ENCODE measurements at regions not wholly inside any gene's neighbourhood (a gene's known extent, or its start where the extent isn't known, plus 50 kb on each side); places are given as distances from the start of the nearest gene placed in this dataset.

GRCh38 chr16:6970171-6970857, 362.3 kb upstream of the RBFOX1 start:
- H2BK15ac ChIP-seq (ENCODE audit: low read depth, low read length), result no peak overlapping the region
- H3K27ac ChIP-seq (ENCODE audit: insufficient read depth, low read length), result no peak overlapping the region
- no peak overlapping the region for H2AK9ac ChIP-seq (replicated peaks; ENCODE audit: low read depth, low read length, poor library complexity)
- no peaks in the 10 kb centered on the region for H3K27me3 ChIP-seq (ENCODE audit: control insufficient read depth, insufficient read depth, low read length)
- H3K14ac ChIP-seq (replicated peaks; ENCODE audit: low read depth, low read length), result no peak overlapping the region
- H3K9ac ChIP-seq (ENCODE audit: low read depth, low read length), result no peak overlapping the region
- H2AFZ ChIP-seq (replicated peaks; ENCODE audit: low read length, poor library complexity), result no peak overlapping the region
- no peak overlapping the region for H4K5ac ChIP-seq (ENCODE audit: low read depth, low read length)
- dilution Hi-C loops (cut with HindIII; ENCODE audit: low sequenced_read_pairs, unreplicated experiment), result no loop called here
- no peaks in the 10 kb centered on the region for H4K20me1 ChIP-seq (ENCODE audit: insufficient read depth, low read length)
- no peaks in the 10 kb centered on the region for H3K36me3 ChIP-seq (ENCODE audit: control insufficient read depth, insufficient read depth, low read length)
- H3K9me1 ChIP-seq (ENCODE audit: insufficient read depth, low read length), result no peaks in the 10 kb centered on the region
- no peaks in the 10 kb centered on the region for H3K79me1 ChIP-seq (ENCODE audit: low read depth in 1 of 2, low read length in 2 of 2)
- H4K8ac ChIP-seq (ENCODE audit: low read depth in 2 of 2, low read length in 2 of 2), result no peak overlapping the region
- no peak overlapping the region for H3K4me3 ChIP-seq (ENCODE audit: insufficient read depth, low read depth, low read length)
- H2BK5ac ChIP-seq (ENCODE audit: low read depth, low read length, poor library complexity, severe bottlenecking), result no peak overlapping the region
- 80% methylated on average over 1 of the region's 3 CpGs; no CpG with 5 or more reads in 1 of the 2 experiments for WGBS, 2 experiments (ENCODE audit: extremely low coverage in 2 of 2, insufficient read length in 1 of 2)
- no peak overlapping the region for H2BK20ac ChIP-seq (ENCODE audit: low read depth, low read length)
- H3K4ac ChIP-seq (ENCODE audit: low read depth, low read length), result no peak overlapping the region
- H3K9me3 ChIP-seq (ENCODE audit: control insufficient read depth, insufficient read depth, low read length), result peaks cover 20% of the 10 kb centered on the region
- no peak overlapping the region for H3K56ac ChIP-seq (ENCODE audit: extremely low read depth, insufficient read depth, low read length)
- BruUV-seq (replicated peaks), result no TSS peak
- H3K4me2 ChIP-seq (ENCODE audit: low read depth, low read length), result no peak overlapping the region
- CTCF ChIA-PET, result no interaction called here
- H2AK5ac ChIP-seq (ENCODE audit: low read depth, low read length), result no peak overlapping the region
- H3K18ac ChIP-seq (ENCODE audit: low read depth, low read length), result no peak overlapping the region
- POLR2A ChIA-PET (ENCODE audit: unreplicated experiment), result no interaction called here
- TF ChIP-seq ELK1 (IDR thresholded peaks at IDR 0.05; ENCODE audit: borderline replicate concordance, low read depth, low read length), result no peak
- no peak for TF ChIP-seq RFX5 (IDR thresholded peaks at IDR 0.05; ENCODE audit: low read depth, low read length)
- TF ChIP-seq MAZ (IDR thresholded peaks at IDR 0.05; ENCODE audit: borderline replicate concordance, low read depth, low read length), result no peak
- no peak for TF ChIP-seq USF2 (IDR thresholded peaks at IDR 0.05; ENCODE audit: low read depth, low read length)
- TF ChIP-seq CHD1 (IDR thresholded peaks at IDR 0.05; ENCODE audit: low read depth, low read length), result no peak
- no peak for TF ChIP-seq CTCF (conservative IDR thresholded peaks at IDR 0.05; ENCODE audit: low read depth, low read length)
- no peak overlapping the region for H3K23ac ChIP-seq (ENCODE audit: low read depth, low read length)
- intact Hi-C loops (cut with micrococcal nuclease), result no loop called here
- H4K91ac ChIP-seq (ENCODE audit: insufficient read depth, low read depth, low read length), result no peak overlapping the region
- in situ Hi-C loops (cut with MboI; ENCODE audit: low sequenced_read_pairs), result no loop called here
- H2BK120ac ChIP-seq (ENCODE audit: low read depth, low read length), result no peak overlapping the region
- no peak for ATAC-seq (ENCODE audit: low read depth)
- no peak for DNase-seq
- H3K4me1 ChIP-seq (ENCODE audit: control insufficient read depth, insufficient read depth, low read length), result no peaks in the 10 kb centered on the region
